Left ventricle myocardium inferior (tissue), 1 donor: ENCODE measurements at regions not wholly inside any gene's neighbourhood (a gene's known extent, or its start where the extent isn't known, plus 50 kb on each side); places are given as distances from the start of the nearest gene placed in this dataset.

Source experiments
- DNase-seq: peaks from one replicate; pipeline ENCODE4 v3.0.0-alpha.2; 2020
- H3K27ac ChIP-seq: fragments of 200-600 bp; replicated peaks from 2 replicates; pipeline ENCODE4 v1.8.0; 2021
- H3K27me3 ChIP-seq: fragments of 200-600 bp; 2 replicates; pipeline ENCODE4 v1.8.0; 2021; ENCODE audit warnings: low read depth
- H3K36me3 ChIP-seq: fragments of 200-600 bp; 2 replicates; pipeline ENCODE4 v1.8.0; 2021
- H3K4me1 ChIP-seq: fragments of 200-600 bp; 2 replicates; pipeline ENCODE4 v1.8.0; 2021
- H3K4me3 ChIP-seq: fragments of 200-600 bp; 2 replicates; pipeline ENCODE4 v1.8.0; 2021; ENCODE audit warnings: mild to moderate bottlenecking, moderate library complexity
- H3K9me3 ChIP-seq: fragments of 200-600 bp; replicated peaks from 2 replicates; pipeline ENCODE4 v1.8.0; 2021
- intact Hi-C: fragments of 100-400 bp; cut with micrococcal nuclease; formaldehyde crosslinking; loops from one replicate; pipeline ENCODE4 v1.11.0; 2022
- TF ChIP-seq, protein P1 (sequence below): fragments of 200-600 bp; IDR thresholded peaks from 2 replicates; pipeline ENCODE4 v1.8.0; 2021; ENCODE audit warnings: antibody characterized with exemption, mild to moderate bottlenecking, borderline replicate concordance
- donor health status: DM: no; HTN: yes; CAD: no; lungs with severe emphysema.

DNA sequence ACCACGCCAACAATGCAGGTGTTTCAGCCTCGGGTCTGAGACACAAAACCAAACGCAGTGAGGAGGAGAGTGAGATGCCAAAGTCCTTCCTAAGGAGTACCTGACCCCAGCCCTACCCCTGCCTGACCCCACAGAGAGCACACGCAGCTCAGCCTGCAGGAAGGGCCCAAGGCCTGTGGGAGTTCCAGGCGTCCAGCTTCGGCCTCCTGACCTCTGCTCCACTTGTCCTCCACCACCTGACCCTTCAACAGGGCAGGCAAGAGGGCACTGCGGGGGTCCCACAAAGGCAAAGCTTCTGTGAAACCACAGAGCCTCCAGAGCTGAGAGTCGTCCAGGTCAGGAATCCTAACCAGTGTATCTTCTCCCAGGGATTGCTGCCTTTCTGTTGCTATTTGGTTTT, 122.0 kb upstream of the PPP2R2D start:
- Histone ChIP-seq H3K4me1 (no peaks in the 10 kb centered on the region), H3K9me3 (peaks cover 33% of the 10 kb centered on the region), H3K4me3 (no peak overlapping the region), H3K27ac (no peak overlapping the region), H3K27me3 (peaks cover 39% of the 10 kb centered on the region), H3K36me3 (no peaks in the 10 kb centered on the region)
- TF ChIP-seq, protein P1, sequence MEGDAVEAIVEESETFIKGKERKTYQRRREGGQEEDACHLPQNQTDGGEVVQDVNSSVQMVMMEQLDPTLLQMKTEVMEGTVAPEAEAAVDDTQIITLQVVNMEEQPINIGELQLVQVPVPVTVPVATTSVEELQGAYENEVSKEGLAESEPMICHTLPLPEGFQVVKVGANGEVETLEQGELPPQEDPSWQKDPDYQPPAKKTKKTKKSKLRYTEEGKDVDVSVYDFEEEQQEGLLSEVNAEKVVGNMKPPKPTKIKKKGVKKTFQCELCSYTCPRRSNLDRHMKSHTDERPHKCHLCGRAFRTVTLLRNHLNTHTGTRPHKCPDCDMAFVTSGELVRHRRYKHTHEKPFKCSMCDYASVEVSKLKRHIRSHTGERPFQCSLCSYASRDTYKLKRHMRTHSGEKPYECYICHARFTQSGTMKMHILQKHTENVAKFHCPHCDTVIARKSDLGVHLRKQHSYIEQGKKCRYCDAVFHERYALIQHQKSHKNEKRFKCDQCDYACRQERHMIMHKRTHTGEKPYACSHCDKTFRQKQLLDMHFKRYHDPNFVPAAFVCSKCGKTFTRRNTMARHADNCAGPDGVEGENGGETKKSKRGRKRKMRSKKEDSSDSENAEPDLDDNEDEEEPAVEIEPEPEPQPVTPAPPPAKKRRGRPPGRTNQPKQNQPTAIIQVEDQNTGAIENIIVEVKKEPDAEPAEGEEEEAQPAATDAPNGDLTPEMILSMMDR, result no peak
- intact Hi-C loops, result no loop called here
- no peak for DNase-seq

DNA sequence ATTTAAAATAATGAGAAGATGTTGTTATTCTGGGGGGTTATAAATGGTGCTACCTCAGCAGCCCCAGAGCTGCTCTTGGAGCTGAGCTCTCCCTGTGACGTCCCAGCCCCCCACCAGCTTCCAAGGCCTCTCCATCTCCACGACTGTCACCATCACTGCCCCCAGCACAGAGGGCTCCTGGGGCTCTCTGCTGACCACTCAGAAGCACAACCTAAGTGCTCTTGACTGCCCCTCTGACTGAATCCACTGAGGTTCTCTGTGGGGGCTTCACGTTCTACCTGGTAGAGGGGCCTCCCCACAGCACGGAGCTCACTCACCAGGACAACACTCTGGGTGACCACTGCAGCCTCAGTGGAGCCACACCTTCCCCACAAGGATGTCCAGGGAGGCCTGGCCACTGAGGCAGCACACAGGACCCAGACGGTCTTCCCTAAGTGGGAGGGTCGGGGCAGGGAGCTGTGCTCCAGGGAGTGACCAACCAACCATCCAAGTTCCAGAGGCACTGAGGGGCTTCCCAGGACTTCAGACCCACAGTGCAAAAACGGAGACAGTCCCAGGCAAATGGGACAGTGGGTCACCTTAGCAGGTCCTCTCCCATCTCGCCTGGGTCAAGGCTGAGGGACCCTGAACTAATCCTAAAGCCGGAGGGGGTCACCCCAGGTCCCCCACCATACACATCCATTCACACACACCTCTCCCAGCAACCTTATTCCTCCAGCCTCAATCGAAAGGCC, 121.0 kb upstream of the PPP2R2D start:
- H3K4me1 ChIP-seq, result no peaks in the 10 kb centered on the region
- H3K9me3 ChIP-seq, result peaks cover 33% of the 10 kb centered on the region
- H3K4me3 ChIP-seq, result no peak overlapping the region
- TF ChIP-seq, protein P1, result no peak
- intact Hi-C loops, result no loop called here
- H3K36me3 ChIP-seq, result no peaks in the 10 kb centered on the region
- H3K27me3 ChIP-seq, result peaks cover 35% of the 10 kb centered on the region
- DNase-seq, result no peak
- H3K27ac ChIP-seq, result no peak overlapping the region

DNA sequence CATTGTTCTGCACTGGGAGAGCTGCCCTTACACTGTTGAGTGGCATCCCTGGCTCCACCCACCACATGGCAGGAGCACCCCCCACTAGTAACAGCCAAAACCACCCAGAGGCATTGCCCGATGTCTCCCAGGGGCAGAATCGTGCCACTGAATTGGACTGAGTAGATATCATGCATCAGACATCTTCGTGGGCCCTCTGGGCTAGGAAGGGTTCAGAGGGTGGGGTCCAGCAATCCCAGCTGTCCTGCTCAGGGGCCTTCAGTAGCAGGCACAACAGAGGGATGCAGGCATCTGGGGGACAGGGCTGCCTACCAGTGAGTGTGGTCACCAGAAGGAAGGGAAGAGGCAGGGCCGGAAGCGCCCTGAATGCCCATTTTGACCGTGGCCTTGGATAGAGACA, 119.7 kb upstream of the PPP2R2D start:
- Histone ChIP-seq H3K4me3 (no peak overlapping the region), H3K27ac (no peak overlapping the region), H3K27me3 (peaks cover 36% of the 10 kb centered on the region), H3K4me1 (no peaks in the 10 kb centered on the region), H3K9me3 (peaks cover 29% of the 10 kb centered on the region), H3K36me3 (no peaks in the 10 kb centered on the region)
- TF ChIP-seq, protein P1, result no peak
- intact Hi-C loops, result no loop called here
- no peak for DNase-seq

DNA sequence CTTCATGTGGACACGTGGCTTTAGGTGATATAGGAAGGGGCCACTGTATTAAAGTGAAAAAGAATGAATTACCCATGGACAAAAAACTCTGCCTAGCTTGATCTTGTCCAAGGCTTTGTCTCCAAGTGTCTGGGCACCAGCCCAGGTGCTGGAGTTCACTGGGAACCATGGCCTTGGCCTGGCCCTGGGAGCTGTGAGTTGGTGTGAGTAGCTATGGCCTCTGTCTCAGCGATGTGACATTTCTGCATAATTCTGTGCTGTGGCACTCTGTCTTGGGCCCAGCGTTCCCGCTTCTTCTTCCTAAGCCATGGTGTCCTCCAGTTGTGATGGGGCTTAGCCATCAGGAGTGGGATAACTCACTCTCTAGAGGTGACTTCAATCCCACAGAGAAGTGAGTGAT, 119.0 kb upstream of the PPP2R2D start:
- Histone ChIP-seq H3K36me3 (no peaks in the 10 kb centered on the region), H3K4me3 (no peak overlapping the region), H3K27me3 (peaks cover 36% of the 10 kb centered on the region), H3K4me1 (no peaks in the 10 kb centered on the region), H3K27ac (no peak overlapping the region), H3K9me3 (peaks cover 22% of the 10 kb centered on the region)
- no peak for DNase-seq
- intact Hi-C loops, result no loop called here
- TF ChIP-seq, protein P1, result no peak

DNA sequence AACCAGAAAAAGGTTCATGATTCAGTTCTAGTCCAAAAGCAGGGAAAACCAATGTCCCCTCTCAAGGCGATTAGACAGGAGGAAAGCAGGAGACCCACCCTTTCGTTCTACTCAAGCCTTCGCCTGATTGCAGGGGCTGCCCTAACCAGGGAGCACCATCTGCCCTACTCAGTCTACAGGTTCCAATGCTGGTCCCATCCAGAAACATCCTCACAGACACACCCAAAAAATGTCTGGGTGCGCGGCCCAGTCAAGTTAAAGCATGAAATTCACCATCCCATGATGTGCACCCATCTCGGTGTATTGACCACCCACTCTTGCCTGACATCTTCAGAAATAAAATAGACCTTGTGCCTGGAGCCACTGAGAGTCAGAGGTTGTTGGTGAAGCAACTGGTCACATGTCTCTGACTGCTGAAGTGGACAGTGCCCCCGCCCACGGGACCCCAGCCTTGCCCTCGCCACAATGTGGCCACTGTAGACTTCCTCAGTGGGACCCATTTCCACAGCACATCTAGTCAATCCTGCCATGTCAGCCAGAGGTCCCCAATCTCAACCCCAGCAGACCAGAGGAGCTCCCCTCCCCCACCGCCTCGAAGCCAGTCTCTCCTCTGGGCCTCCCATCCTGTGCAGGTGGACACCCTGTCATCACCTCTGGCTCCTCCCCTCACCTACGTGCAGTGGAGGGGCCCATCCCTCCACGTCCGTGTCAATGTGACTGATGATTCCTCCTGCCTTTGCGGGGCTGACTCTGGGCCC, 116.3 kb upstream of the PPP2R2D start:
- no peaks in the 10 kb centered on the region for H3K36me3 ChIP-seq
- intact Hi-C loops, result no loop called here
- H3K27me3 ChIP-seq, result peaks cover 50% of the 10 kb centered on the region
- H3K27ac ChIP-seq, result no peak overlapping the region
- H3K9me3 ChIP-seq, result no peaks in the 10 kb centered on the region
- DNase-seq, result no peak
- no peak overlapping the region for H3K4me3 ChIP-seq
- TF ChIP-seq, protein P1, result no peak
- H3K4me1 ChIP-seq, result no peaks in the 10 kb centered on the region
